ENCODE measurements at regions not wholly inside any gene's neighbourhood (a gene's known extent, or its start where the extent isn't known, plus 50 kb on each side); places are given as distances from the start of the nearest gene placed in this dataset.

DNA sequence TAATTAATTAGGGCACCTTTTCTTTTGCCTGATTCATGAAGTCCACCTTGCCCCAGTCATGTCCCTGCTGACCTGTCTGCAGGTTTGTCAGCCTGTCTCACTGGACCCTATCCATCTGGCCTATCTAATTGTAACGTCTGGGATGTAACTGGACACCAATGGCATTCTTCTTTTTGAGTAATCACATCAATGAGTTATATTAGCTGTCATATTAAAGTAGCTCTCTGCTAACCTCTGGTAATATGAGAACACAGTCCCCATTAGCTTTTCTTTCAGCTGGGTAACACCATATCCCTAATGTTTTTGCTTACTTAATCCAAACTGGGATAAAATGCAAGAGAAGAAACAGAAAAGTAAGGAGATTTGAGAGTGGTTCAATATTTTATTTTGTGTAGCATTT is 166.2 kb upstream of the VEPH1 start:
- DNase-seq (ENCODE audit: low read depth): no peak
- H3K4me3 ChIP-seq (ENCODE audit: low read depth, low read length): no peak overlapping the region
- TF ChIP-seq, protein P1, sequence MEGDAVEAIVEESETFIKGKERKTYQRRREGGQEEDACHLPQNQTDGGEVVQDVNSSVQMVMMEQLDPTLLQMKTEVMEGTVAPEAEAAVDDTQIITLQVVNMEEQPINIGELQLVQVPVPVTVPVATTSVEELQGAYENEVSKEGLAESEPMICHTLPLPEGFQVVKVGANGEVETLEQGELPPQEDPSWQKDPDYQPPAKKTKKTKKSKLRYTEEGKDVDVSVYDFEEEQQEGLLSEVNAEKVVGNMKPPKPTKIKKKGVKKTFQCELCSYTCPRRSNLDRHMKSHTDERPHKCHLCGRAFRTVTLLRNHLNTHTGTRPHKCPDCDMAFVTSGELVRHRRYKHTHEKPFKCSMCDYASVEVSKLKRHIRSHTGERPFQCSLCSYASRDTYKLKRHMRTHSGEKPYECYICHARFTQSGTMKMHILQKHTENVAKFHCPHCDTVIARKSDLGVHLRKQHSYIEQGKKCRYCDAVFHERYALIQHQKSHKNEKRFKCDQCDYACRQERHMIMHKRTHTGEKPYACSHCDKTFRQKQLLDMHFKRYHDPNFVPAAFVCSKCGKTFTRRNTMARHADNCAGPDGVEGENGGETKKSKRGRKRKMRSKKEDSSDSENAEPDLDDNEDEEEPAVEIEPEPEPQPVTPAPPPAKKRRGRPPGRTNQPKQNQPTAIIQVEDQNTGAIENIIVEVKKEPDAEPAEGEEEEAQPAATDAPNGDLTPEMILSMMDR (IDR thresholded peaks at IDR 0.05; ENCODE audit: low read depth, low read length): no peak
- no peak for TF ChIP-seq MYC (IDR thresholded peaks at IDR 0.05; ENCODE audit: low read depth, low read length)
- TF ChIP-seq, protein P2, sequence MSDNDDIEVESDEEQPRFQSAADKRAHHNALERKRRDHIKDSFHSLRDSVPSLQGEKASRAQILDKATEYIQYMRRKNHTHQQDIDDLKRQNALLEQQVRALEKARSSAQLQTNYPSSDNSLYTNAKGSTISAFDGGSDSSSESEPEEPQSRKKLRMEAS (IDR thresholded peaks at IDR 0.05; ENCODE audit: low read depth, low read length): no peak
- TF ChIP-seq POLR2A (IDR thresholded peaks at IDR 0.05; ENCODE audit: extremely low read depth, insufficient read length): no peak

DNA sequence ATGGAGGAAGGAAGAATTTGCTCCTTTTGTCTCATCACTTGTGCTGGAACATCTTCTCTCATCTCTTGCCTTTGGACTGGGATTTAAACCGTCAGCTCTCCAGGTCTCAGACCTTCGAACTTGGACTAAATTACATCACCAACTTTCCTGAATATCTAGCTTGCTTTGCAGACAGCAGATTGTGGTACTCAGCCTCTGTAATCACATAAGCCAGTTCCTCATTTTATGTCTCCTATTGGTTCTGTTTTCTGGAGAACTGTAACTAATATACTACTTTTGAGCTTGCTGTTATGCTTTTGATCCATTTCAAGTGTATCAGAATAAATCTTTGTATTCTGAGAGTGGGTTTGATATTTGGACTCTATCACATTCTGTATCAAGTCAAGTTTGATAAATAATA is 164.3 kb upstream of the VEPH1 start:
- TF ChIP-seq, protein P1 (IDR thresholded peaks at IDR 0.05; ENCODE audit: low read depth, low read length): no peak
- TF ChIP-seq, protein P2 (IDR thresholded peaks at IDR 0.05; ENCODE audit: low read depth, low read length): no peak
- H3K4me3 ChIP-seq (ENCODE audit: low read depth, low read length): no peak overlapping the region
- DNase-seq (ENCODE audit: low read depth): no peak

DNA sequence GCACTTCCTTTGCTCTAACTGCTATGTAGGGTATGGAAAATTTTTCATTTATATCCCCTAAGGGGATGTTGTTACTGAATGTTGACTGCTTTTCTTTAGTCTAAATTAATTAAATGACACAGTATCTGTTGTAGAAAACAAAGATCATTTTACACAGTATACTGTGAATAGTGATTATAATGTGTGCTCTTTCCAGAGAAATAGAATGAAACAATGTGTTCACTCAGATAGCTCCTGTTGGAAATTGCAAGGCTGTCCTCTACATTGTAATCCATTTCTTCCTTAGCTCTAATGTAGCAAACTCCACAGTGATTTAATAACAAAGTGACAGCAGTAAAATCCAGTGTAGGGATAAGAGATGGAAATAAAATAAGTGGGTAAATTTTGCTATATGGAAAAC is 159.0 kb upstream of the VEPH1 start:
- no peak for DNase-seq (ENCODE audit: low read depth)
- no peak overlapping the region for H3K4me3 ChIP-seq (ENCODE audit: low read depth, low read length)
- TF ChIP-seq, protein P1 (IDR thresholded peaks at IDR 0.05; ENCODE audit: low read depth, low read length): no peak
- TF ChIP-seq, protein P2 (IDR thresholded peaks at IDR 0.05; ENCODE audit: low read depth, low read length): no peak
- TF ChIP-seq MYC (IDR thresholded peaks at IDR 0.05; ENCODE audit: low read depth, low read length): no peak
- no peak for TF ChIP-seq POLR2A (IDR thresholded peaks at IDR 0.05; ENCODE audit: extremely low read depth, insufficient read length)

DNA sequence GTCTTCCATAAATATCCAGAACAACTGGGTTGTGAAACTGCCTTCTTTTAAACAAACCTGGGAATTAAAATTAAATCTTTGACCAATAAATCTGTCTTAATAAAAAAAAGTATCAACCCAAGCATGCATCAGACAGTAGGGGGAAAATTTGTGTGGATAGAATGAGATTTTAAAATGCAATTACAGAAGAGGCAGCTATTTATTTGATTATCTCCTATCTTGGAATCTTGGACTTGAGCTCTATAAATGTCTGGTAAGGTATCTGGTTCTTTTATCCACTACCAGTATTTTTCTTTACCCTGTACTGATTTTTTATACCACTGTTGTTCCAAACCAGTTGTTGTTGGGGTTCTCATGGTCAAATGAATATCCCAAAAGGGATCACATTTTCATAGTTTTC is 157.6 kb upstream of the VEPH1 start:
- TF ChIP-seq, protein P2 (IDR thresholded peaks at IDR 0.05; ENCODE audit: low read depth, low read length): no peak
- TF ChIP-seq, protein P1 (IDR thresholded peaks at IDR 0.05; ENCODE audit: low read depth, low read length): no peak
- TF ChIP-seq MYC (IDR thresholded peaks at IDR 0.05; ENCODE audit: low read depth, low read length): no peak
- TF ChIP-seq POLR2A (IDR thresholded peaks at IDR 0.05; ENCODE audit: extremely low read depth, insufficient read length): no peak
- no peak overlapping the region for H3K4me3 ChIP-seq (ENCODE audit: low read depth, low read length)
- DNase-seq (ENCODE audit: low read depth): no peak

DNA sequence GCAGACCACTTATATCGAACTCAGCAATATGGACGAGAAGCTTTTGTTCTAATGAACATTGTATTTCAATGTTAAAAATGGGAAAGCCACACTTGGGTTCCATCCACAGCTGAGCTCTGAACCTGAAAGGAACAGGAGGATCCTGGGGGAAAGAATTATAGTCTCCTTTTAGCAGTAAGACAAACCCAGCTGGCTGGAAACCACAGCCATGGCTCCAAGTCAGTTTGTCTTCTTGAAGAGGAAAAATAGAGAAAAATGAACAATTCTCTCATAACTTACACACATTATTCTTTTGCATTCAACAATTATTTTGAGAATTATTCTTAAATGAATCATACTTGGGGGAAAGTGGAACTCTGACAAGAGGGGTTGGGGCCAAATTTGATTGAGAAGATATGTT is 149.2 kb upstream of the VEPH1 start:
- DNase-seq (ENCODE audit: low read depth): no peak
- H3K4me3 ChIP-seq (ENCODE audit: low read depth, low read length): no peak overlapping the region
- TF ChIP-seq MYC (IDR thresholded peaks at IDR 0.05; ENCODE audit: low read depth, low read length) (no peak), POLR2A (IDR thresholded peaks at IDR 0.05; ENCODE audit: extremely low read depth, insufficient read length) (no peak)
- TF ChIP-seq, protein P1 (IDR thresholded peaks at IDR 0.05; ENCODE audit: low read depth, low read length): no peak
- TF ChIP-seq, protein P2 (IDR thresholded peaks at IDR 0.05; ENCODE audit: low read depth, low read length): no peak

DNA sequence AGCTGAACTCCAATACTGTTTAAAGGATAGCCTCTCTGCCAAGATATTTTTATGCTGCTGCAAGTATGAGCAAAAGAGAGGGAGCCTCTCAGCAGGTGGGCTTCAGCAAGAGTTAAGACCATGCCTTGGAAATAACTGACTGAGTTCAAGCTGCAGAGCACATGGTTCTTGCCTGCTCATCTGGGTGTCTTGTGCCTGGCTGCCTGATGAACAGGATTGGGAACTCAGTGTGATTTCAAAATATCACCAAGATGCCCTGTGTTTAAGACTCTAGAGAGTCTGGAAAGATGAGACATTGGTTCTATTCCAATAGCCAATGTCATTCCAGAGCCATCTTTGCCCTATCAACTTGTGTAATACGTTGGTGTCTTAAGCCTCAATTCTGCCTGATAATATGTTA is 147.5 kb upstream of the VEPH1 start:
- no peak for DNase-seq (ENCODE audit: low read depth)
- H3K4me3 ChIP-seq (ENCODE audit: low read depth, low read length): no peak overlapping the region
- TF ChIP-seq, protein P1 (IDR thresholded peaks at IDR 0.05; ENCODE audit: low read depth, low read length): no peak
- TF ChIP-seq MYC (IDR thresholded peaks at IDR 0.05; ENCODE audit: low read depth, low read length) (no peak), POLR2A (IDR thresholded peaks at IDR 0.05; ENCODE audit: extremely low read depth, insufficient read length) (no peak)
- TF ChIP-seq, protein P2 (IDR thresholded peaks at IDR 0.05; ENCODE audit: low read depth, low read length): no peak
